ENCODE measurements at regions not wholly inside any gene's neighbourhood (a gene's known extent, or its start where the extent isn't known, plus 50 kb on each side); places are given as distances from the start of the nearest gene placed in this dataset.

GRCh38 chr5:66339896-66340295 is 195.8 kb downstream of the SREK1 start:
- Histone ChIP-seq H3K4me3 (ENCODE audit: low read depth, low read length, poor library complexity, severe bottlenecking) (no peak overlapping the region), H3K9me3 (ENCODE audit: low read depth, low read length, poor library complexity, severe bottlenecking) (no peaks in the 10 kb centered on the region), H3K27ac (ENCODE audit: low read depth, low read length, poor library complexity, severe bottlenecking) (no peak overlapping the region), H3K36me3 (ENCODE audit: insufficient read depth, low read length, poor library complexity, severe bottlenecking) (no peaks in the 10 kb centered on the region), H3K27me3 (replicated peaks; ENCODE audit: insufficient read depth, low read depth, low read length, poor library complexity) (no peaks in the 10 kb centered on the region), H3K4me1 (ENCODE audit: insufficient read depth, low read length, poor library complexity, severe bottlenecking) (no peaks in the 10 kb centered on the region)
- no peak for DNase-seq (ENCODE audit: low spot score)
- intact Hi-C loops (cut with micrococcal nuclease; ENCODE audit: unreplicated experiment): no loop called here
- BruUV-seq (replicated peaks): no TSS peak
- TF ChIP-seq CTCF (conservative IDR thresholded peaks at IDR 0.05; ENCODE audit: low read depth, low read length) (no peak), EZH2 (IDR thresholded peaks at IDR 0.05; ENCODE audit: borderline replicate concordance, low read depth, low read length, poor library complexity, severe bottlenecking) (no peak)
- ChIA-PET CTCF (no interaction called here), POLR2A (ENCODE audit: low non-redundant PET) (no interaction called here)

- Histone ChIP-seq H3K27me3 (replicated peaks; ENCODE audit: insufficient read depth, low read depth, low read length, poor library complexity) (no peaks in the 10 kb centered on the region), H3K4me3 (ENCODE audit: low read depth, low read length, poor library complexity, severe bottlenecking) (no peak overlapping the region), H3K4me1 (ENCODE audit: insufficient read depth, low read length, poor library complexity, severe bottlenecking) (no peaks in the 10 kb centered on the region), H3K9me3 (ENCODE audit: low read depth, low read length, poor library complexity, severe bottlenecking) (no peaks in the 10 kb centered on the region), H3K27ac (ENCODE audit: low read depth, low read length, poor library complexity, severe bottlenecking) (no peak overlapping the region), H3K36me3 (ENCODE audit: insufficient read depth, low read length, poor library complexity, severe bottlenecking) (no peaks in the 10 kb centered on the region)
- intact Hi-C loops (cut with micrococcal nuclease; ENCODE audit: unreplicated experiment): no loop called here
- ChIA-PET CTCF (no interaction called here), POLR2A (ENCODE audit: low non-redundant PET) (no interaction called here)
- no peak for DNase-seq (ENCODE audit: low spot score)
- TF ChIP-seq CTCF (conservative IDR thresholded peaks at IDR 0.05; ENCODE audit: low read depth, low read length): no peak
- TF ChIP-seq EZH2 (IDR thresholded peaks at IDR 0.05; ENCODE audit: borderline replicate concordance, low read depth, low read length, poor library complexity, severe bottlenecking): no peak
- BruUV-seq (replicated peaks): no TSS peak
Measured at GRCh38 chr5:66340786-66341185, 196.7 kb downstream of the SREK1 start.

- Histone ChIP-seq H3K36me3 (ENCODE audit: insufficient read depth, low read length, poor library complexity, severe bottlenecking) (no peaks in the 10 kb centered on the region), H3K9me3 (ENCODE audit: low read depth, low read length, poor library complexity, severe bottlenecking) (no peaks in the 10 kb centered on the region), H3K27ac (ENCODE audit: low read depth, low read length, poor library complexity, severe bottlenecking) (no peak overlapping the region), H3K27me3 (replicated peaks; ENCODE audit: insufficient read depth, low read depth, low read length, poor library complexity) (peaks cover 1% of the 10 kb centered on the region), H3K4me3 (ENCODE audit: low read depth, low read length, poor library complexity, severe bottlenecking) (no peak overlapping the region), H3K4me1 (ENCODE audit: insufficient read depth, low read length, poor library complexity, severe bottlenecking) (no peaks in the 10 kb centered on the region)
- intact Hi-C loops (cut with micrococcal nuclease; ENCODE audit: unreplicated experiment): no loop called here
- CTCF ChIA-PET: no interaction called here
- DNase-seq (ENCODE audit: low spot score): no peak
- POLR2A ChIA-PET (ENCODE audit: low non-redundant PET): no interaction called here
- TF ChIP-seq EZH2 (IDR thresholded peaks at IDR 0.05; ENCODE audit: borderline replicate concordance, low read depth, low read length, poor library complexity, severe bottlenecking) (no peak), CTCF (conservative IDR thresholded peaks at IDR 0.05; ENCODE audit: low read depth, low read length) (no peak)
- BruUV-seq (replicated peaks): no TSS peak
Measured at GRCh38 chr5:66342341-66342880, 198.3 kb downstream of the SREK1 start.
